Naive B cell (primary cell): ENCODE measurements at regions not wholly inside any gene's neighbourhood (a gene's known extent, or its start where the extent isn't known, plus 50 kb on each side); places are given as distances from the start of the nearest gene placed in this dataset.
A peak's percentile ranks its signal among the peaks of the same experiment; 100 is the strongest.

Experiments
- ATAC-seq, 2 donors: fragments of 150-1000 bp; cut with Tn5 transposase; 2 replicates each; pipeline ENCODE4 v1.10.0; 2021; ENCODE audit warnings: low read depth in 2 of 2, mild to moderate bottlenecking in 2 of 2, moderate library complexity in 2 of 2
- DNase-seq: peaks from one replicate; pipeline ENCODE4 v3.0.0; 2022
- H3K27ac Mint-ChIP-seq, 6 donors: one replicate each; pipeline ENCODE4 v1.8.0; 2020 to 2022; ENCODE audit warnings: mild to moderate bottlenecking in 6 of 6, mixed read lengths in 6 of 6, moderate library complexity in 5 of 6, inconsistent platforms in 2 of 6
- H3K27me3 Mint-ChIP-seq, 3 donors: one replicate each; pipeline ENCODE4 v1.8.0; 2021 to 2022; ENCODE audit warnings: mixed read lengths in 3 of 3, mild to moderate bottlenecking in 1 of 3
- H3K36me3 Mint-ChIP-seq, 2 donors: one replicate each; pipeline ENCODE4 v1.8.0; 2020 to 2022; ENCODE audit warnings: mixed read lengths in 2 of 2, inconsistent platforms in 1 of 2, mild to moderate bottlenecking in 1 of 2
- H3K4me1 Mint-ChIP-seq, 3 donors: one replicate each; pipeline ENCODE4 v1.8.0; 2020 to 2022; ENCODE audit warnings: mixed read lengths in 3 of 3, inconsistent platforms in 1 of 3, mild to moderate bottlenecking in 1 of 3, moderate library complexity in 1 of 3
- H3K4me3 Mint-ChIP-seq, 8 donors: one replicate each; pipeline ENCODE4 v1.8.0; 2020 to 2022; ENCODE audit warnings: mild to moderate bottlenecking in 8 of 8, mixed read lengths in 8 of 8, moderate library complexity in 8 of 8, inconsistent platforms in 2 of 8
- H3K9me3 Mint-ChIP-seq, 7 donors: one replicate each; pipeline ENCODE4 v1.8.0; 2020 to 2022; ENCODE audit warnings: mixed read lengths in 7 of 7, mild to moderate bottlenecking in 5 of 7, inconsistent platforms in 2 of 7, moderate library complexity in 1 of 7

DNA sequence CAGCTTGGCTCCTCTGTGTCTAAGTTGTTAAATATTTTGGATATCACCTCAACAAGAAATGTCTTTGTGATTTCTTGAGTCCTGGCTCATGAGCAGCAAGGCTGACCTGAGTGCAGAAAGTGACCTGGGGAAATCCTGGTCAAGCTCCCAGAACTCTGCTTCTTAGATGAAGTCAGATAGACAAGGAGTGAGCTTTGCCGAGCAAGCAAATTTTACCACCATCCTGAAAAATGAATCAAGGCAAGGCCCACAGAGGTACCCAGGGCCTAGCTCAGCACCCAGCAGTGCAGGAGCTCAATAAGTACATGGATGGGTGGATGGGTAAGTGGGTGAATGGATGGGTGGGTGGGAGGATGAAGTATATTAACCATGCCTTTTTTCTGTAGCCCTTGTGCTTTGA lies 291.8 kb downstream of the UACA start:
- DNase-seq (no peak), ATAC-seq (no peak)
- peak overlapping the region in 1 of 8 donors; percentile 25 for H3K4me3 Mint-ChIP-seq
- no peak overlapping the region for H3K27ac Mint-ChIP-seq
- H3K9me3 Mint-ChIP-seq, result peaks cover 0 to 2% (median 0%) of the 10 kb centered on the region in 7 donors
- H3K36me3 Mint-ChIP-seq, result peaks cover 0 to 7% of the 10 kb centered on the region in 2 donors
- peaks cover 20 to 30% (median 25%) of the 10 kb centered on the region in 3 donors for H3K4me1 Mint-ChIP-seq
- peaks cover 15 to 63% (median 38%) of the 10 kb centered on the region in 3 donors for H3K27me3 Mint-ChIP-seq

DNA sequence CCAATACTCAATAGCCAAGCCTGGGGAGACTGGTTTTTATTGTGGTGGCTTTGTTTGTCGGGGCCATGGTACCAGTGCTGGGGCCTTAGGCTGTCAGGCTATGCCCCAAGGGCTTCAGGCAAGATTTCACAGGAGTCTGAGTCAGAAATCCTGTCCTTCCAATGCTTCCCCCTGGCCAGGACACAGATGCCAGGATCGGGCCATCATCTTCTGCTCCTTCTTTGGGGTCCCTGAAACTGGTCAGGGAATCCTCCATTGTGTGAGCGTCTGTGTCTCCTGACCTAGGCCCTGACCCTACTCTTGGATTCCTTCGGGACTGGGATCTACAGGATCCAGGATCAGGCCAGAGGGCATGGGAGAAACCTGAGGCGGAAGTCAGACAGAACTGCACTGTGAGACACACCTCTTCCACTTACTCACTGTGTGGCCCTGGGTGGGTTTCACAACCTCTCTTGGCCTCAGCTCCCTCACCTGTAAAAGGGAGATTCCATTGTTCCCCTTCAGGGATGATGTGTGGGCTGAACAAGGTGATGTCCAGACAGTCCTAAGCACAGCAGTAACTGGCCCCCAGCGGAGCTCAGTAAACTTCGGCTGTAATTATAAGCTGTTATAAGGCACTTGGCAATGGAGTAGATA lies 292.7 kb downstream of the UACA start:
- DNase-seq, result no peak
- Mint-ChIP-seq H3K27ac (no peak overlapping the region), H3K4me1 (peaks cover 16 to 22% (median 18%) of the 10 kb centered on the region in 3 donors), H3K27me3 (peaks cover 15 to 60% (median 38%) of the 10 kb centered on the region in 3 donors), H3K4me3 (no peak overlapping the region), H3K9me3 (peaks cover 0 to 2% (median 0%) of the 10 kb centered on the region in 7 donors), H3K36me3 (peaks cover 0 to 7% of the 10 kb centered on the region in 2 donors)
- no peak for ATAC-seq

DNA sequence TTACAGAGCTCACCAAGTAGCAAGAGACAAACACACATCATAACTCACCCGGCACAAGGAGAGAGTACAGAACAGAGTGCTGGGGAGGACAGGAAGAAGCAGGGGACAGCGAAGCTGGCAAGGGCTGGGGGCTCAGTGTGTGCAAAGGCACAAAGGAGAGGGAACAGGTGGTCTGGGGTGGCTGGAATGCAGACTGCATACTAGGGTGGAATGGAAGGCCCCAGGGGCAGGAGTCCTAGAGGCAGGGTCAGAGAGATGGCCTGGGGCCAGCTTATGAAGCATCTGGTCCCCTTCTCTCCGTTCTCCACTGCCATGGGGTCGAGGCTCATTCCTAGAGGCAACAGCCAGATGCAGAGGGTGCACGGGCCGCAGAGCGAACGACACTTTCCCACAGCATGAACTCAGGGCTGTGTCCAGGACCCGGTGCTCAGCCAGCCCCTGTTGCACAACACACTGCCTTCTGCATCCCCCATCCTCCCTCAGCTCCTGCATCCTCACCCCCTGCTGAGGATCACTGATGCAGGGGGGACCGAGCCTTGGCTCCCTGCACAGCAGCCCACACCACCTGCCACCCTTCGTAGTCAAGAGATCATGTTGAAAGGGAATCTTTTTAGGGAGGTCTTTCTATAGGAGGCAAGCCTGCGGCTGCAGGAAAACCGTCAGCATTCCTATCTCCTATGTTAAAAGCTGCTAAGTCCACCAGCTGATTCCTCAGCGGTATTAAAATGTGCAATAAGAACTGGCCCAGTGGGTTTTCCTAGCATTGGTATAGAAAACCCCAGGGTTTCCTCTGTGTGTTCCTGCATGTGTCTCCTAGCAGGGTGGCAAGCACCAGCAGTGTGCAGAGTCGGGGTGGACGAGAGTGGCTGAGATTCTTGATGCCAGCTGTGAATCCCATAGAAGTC lies 293.5 kb downstream of the UACA start:
- DNase-seq, result no peak
- Mint-ChIP-seq H3K4me3 (no peak overlapping the region), H3K27me3 (peaks cover 15 to 58% (median 38%) of the 10 kb centered on the region in 3 donors), H3K27ac (peak overlapping the region in 1 of 6 donors; percentile 59), H3K4me1 (peaks cover 10 to 14% (median 12%) of the 10 kb centered on the region in 3 donors), H3K9me3 (peaks cover 0 to 2% (median 0%) of the 10 kb centered on the region in 7 donors), H3K36me3 (peaks cover 0 to 7% of the 10 kb centered on the region in 2 donors)
- ATAC-seq, result no peak

DNA sequence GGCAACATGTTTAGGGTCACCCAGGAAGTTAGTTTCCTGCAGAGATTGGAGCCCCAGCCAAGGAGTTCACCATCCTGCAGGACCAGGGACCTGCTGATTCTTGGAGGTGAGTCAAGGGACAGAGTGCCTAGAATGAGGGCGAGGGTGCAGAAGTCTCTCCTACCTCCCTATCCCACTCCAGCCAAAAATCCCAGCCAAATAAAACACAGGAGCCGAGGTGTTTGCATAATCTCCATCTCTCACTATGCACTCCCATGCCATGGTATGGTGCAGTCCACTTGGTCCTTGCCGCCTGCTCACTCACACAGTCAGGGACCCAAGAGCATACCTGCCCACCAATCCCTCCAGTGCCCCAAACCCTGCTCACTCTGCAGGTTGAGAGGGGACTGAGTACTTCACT lies 294.2 kb downstream of the UACA start:
- Mint-ChIP-seq H3K9me3 (peaks cover 0 to 2% (median 0%) of the 10 kb centered on the region in 7 donors), H3K27me3 (peaks cover 15 to 60% (median 33%) of the 10 kb centered on the region in 3 donors), H3K27ac (no peak overlapping the region), H3K4me3 (no peak overlapping the region), H3K4me1 (peaks cover 6 to 9% (median 8%) of the 10 kb centered on the region in 3 donors), H3K36me3 (peaks cover 0 to 7% of the 10 kb centered on the region in 2 donors)
- ATAC-seq (no peak), DNase-seq (no peak)

DNA sequence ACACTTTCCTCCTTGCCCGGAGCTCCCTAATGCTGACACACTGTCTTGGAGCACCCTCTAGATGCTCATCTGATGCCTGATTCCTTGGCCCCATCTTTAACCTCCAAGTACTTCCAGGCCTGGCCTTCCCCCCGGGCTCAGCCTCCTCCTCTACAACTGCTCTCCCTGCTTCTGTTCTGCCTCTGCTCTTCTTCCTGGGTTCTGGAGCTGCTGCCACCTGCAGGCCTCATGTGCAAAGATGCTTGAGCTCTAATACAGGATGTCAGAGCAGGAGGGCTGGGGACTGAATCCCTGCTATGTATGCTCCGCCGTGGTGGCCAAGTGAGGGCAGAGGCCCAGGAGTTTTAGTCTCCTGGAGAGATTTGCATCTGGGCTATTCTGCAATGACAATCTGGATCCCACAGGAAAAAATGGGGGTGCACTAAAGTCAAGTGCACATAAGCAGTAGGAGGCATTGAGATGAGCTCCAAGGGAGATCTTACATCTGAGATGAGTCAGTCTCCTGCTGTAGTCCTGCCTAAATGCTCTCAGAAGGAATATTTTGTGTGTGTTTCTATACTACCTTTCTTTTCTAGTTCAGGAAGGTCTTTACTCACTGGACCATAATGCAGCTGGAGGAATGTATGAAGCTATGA lies 296.3 kb downstream of the UACA start:
- peaks cover 15 to 43% (median 20%) of the 10 kb centered on the region in 3 donors for H3K27me3 Mint-ChIP-seq
- DNase-seq (peak; percentile 45), ATAC-seq (peak; percentile 76 to 95)
- H3K4me1 Mint-ChIP-seq, result peaks cover 13 to 20% (median 15%) of the 10 kb centered on the region in 3 donors
- peaks cover 0 to 2% (median 0%) of the 10 kb centered on the region in 7 donors for H3K9me3 Mint-ChIP-seq
- H3K4me3 Mint-ChIP-seq, result no peak overlapping the region
- H3K27ac Mint-ChIP-seq, result peak overlapping the region in 1 of 6 donors; percentile 48
- H3K36me3 Mint-ChIP-seq, result no peaks in the 10 kb centered on the region

DNA sequence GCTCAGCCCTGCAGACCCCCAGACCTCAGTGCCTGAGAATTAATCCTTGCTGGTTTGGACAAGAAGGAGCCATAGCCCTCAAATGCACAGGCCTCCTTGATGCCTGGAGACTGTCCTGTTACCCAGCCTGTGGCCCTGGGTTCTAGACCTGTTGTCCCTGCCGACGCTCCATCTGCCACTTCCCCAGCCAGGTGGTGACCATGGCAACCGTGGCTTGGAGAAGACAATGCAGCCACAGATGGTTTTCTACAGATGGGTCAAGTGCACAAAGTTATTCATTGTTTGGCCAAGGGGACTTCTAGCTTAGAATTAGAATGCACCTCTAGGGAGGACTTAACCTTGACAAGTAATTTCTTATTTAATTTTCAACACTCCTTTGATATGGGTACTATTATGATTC lies 297.1 kb downstream of the UACA start:
- no peaks in the 10 kb centered on the region for H3K36me3 Mint-ChIP-seq
- peak overlapping the region in 1 of 8 donors; percentile 30 for H3K4me3 Mint-ChIP-seq
- DNase-seq, result no peak
- H3K4me1 Mint-ChIP-seq, result peaks cover 13 to 21% (median 15%) of the 10 kb centered on the region in 3 donors
- ATAC-seq, result no peak
- H3K9me3 Mint-ChIP-seq, result no peaks in the 10 kb centered on the region
- H3K27me3 Mint-ChIP-seq, result peaks cover 15 to 46% (median 20%) of the 10 kb centered on the region in 3 donors
- H3K27ac Mint-ChIP-seq, result no peak overlapping the region

DNA sequence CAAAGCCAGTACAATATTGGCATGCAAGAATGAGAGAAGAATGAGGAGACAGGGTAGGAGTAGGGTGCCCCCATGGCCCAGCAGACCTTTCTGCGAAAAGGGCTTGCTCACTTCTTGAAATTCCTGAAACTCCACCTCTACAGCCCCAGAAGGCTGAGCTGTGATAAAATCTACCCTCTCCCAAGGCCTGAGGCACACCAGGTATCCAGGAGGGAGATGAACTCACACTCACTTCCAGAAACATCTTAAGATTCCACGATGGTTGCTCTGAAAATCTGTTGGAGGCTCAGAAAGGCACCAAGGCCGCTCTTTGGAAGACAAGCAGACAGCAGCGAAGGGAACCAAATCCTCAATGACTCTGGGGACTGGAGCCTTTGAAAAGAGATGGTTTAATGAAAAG lies 297.5 kb downstream of the UACA start:
- Mint-ChIP-seq H3K4me3 (peak overlapping the region in 1 of 8 donors; percentile 30), H3K9me3 (no peaks in the 10 kb centered on the region), H3K27me3 (peaks cover 15 to 48% (median 20%) of the 10 kb centered on the region in 3 donors), H3K4me1 (peaks cover 13 to 22% (median 15%) of the 10 kb centered on the region in 3 donors), H3K27ac (no peak overlapping the region), H3K36me3 (no peaks in the 10 kb centered on the region)
- no peak for ATAC-seq
- DNase-seq, result no peak

DNA sequence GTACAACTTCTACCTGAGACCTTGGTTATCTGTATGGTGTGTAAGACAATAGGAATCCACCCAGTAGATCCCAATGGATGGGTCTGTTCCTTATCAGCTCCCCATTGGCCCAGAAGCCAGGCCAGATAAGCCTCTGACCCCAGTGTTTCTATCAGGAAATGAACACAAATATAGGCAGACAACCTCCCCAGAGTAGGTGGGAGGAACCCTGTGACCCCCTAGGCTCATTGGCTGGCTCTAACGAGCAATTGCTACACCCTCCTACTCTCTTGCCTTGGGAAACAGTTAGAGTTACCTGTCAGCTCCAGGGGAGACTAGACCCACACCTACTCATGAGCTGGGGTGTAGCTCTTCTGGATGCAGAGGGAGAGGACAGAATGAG lies 299.9 kb downstream of the UACA start:
- DNase-seq (no peak), ATAC-seq (no peak)
- Mint-ChIP-seq H3K4me3 (peak overlapping the region in 1 of 8 donors; percentile 39), H3K36me3 (no peaks in the 10 kb centered on the region), H3K9me3 (no peaks in the 10 kb centered on the region), H3K27ac (peak overlapping the region in 1 of 6 donors; percentile 81), H3K27me3 (peaks cover 3 to 29% (median 10%) of the 10 kb centered on the region in 3 donors), H3K4me1 (peaks cover 22 to 37% (median 26%) of the 10 kb centered on the region in 3 donors)

DNA sequence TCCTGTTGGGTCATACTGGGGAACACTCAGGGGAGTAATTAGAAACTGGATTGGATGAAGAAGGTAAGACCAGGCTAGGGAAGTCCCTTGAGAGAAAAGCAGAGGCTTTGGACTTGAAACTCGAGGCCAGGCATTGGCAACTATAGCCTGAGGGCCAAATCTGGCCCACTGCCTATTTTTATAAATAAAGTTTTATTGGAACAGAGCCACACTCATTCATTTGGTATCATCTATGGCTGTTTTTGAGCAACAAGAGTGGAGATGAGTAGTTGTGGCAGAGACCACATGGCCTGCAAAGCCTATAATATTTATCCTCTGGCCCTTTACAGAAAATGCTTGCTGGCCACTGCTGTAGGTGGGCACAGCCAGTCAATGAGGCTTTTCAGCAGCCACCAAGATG lies 301.4 kb downstream of the UACA start:
- Mint-ChIP-seq H3K4me1 (peaks cover 20 to 35% (median 24%) of the 10 kb centered on the region in 3 donors), H3K4me3 (no peak overlapping the region), H3K27me3 (peaks cover 0 to 24% (median 3%) of the 10 kb centered on the region in 3 donors), H3K36me3 (no peaks in the 10 kb centered on the region), H3K27ac (no peak overlapping the region), H3K9me3 (no peaks in the 10 kb centered on the region)
- DNase-seq, result no peak
- ATAC-seq, result no peak

DNA sequence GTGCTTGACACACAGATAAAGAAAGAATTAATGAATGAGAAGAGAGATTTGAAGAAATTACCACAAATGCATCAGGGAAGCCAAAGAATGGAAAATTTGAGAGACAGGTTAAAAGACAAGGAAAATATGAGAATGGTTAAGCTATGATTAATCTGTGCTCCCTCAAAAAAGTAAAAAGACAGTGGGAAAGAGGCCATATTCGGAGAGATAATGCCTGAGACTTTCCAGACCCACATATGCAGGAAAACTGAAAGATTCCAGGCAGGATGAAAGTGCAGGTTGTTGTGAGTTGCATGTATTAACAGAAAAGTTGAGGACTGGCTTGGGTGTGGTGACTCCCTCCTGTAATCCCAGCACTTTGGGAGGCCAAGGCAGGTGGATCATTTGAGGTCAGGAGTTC lies 302.3 kb downstream of the UACA start:
- Mint-ChIP-seq H3K27me3 (peaks cover 0 to 24% (median 0%) of the 10 kb centered on the region in 3 donors), H3K4me1 (peaks cover 17 to 32% (median 19%) of the 10 kb centered on the region in 3 donors), H3K27ac (peak overlapping the region in 4 of 6 donors; percentile 6 to 86 (median 38)), H3K4me3 (no peak overlapping the region), H3K36me3 (no peaks in the 10 kb centered on the region), H3K9me3 (no peaks in the 10 kb centered on the region)
- DNase-seq (no peak), ATAC-seq (no peak)

DNA sequence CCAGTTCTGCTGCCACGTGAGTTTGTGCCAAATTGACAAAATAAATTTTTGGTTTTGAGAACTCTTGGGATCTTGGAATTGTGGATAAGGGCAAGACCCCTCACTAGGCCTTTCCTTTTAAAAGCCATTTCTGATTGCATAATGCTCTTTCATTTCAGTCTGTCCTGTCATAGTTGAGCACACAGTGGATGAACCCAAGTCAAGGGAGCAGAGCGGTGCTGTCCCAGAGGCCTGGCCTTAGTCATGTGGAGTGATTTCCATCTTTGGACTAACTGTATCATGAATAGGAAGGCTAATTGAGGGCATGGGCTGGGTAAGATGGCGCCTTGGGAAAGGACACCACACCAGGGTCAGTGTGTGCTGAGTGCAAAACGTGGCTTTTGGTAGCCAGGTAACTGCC lies 304.0 kb downstream of the UACA start:
- Mint-ChIP-seq H3K27ac (peak overlapping the region in 1 of 6 donors; percentile 66), H3K4me1 (peaks cover 17 to 32% (median 19%) of the 10 kb centered on the region in 3 donors), H3K36me3 (no peaks in the 10 kb centered on the region), H3K27me3 (peaks cover 0 to 19% (median 0%) of the 10 kb centered on the region in 3 donors), H3K4me3 (no peak overlapping the region), H3K9me3 (no peaks in the 10 kb centered on the region)
- ATAC-seq (no peak), DNase-seq (no peak)

DNA sequence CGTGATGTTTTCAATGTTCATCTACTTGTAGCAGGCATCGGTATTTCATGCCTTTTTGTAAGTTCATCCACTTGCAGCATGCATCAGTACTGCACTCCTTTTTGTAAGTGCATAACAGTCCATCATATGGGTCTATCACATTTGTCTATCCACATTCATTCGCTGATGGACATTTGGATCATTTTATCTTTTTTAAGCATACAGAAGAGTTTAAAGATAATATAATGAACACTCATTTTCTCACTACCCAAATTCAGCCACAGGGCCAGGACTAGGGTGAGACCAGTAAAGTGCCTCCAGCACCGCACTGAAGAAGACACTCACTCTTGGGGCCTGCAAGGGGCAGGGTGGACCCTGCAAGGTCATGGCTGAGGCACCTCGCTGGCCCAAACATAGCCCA lies 309.6 kb downstream of the UACA start:
- Mint-ChIP-seq H3K27me3 (peaks cover 1 to 37% (median 29%) of the 10 kb centered on the region in 3 donors), H3K4me1 (peaks cover 2 to 12% (median 12%) of the 10 kb centered on the region in 3 donors), H3K4me3 (no peak overlapping the region)

DNA sequence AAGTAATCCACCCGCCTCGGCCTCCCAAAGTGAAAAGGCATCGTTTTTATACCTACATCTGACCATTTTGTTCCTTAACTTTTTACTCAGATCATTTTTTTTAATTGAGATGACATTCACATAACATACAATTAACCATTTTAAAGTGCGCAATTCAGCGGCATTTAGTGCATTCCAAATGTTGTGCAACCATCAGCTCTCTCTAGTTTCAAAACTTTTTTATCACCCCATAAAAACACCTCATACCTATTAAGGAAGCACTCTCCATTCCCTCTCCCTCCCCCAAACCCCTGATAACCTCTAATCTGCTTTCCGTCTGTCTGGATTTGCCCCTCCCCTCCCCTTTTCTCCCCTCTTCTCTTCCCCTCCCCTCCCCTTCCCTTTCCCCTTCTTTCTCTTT lies 310.1 kb downstream of the UACA start:
- Mint-ChIP-seq H3K36me3 (no peaks in the 10 kb centered on the region), H3K4me1 (peaks cover 7 to 17% (median 17%) of the 10 kb centered on the region in 3 donors), H3K27me3 (peaks cover 5 to 42% (median 34%) of the 10 kb centered on the region in 3 donors), H3K4me3 (no peak overlapping the region), H3K9me3 (no peaks in the 10 kb centered on the region), H3K27ac (peak overlapping the region in 2 of 6 donors; percentile 14 to 90)
- DNase-seq, result no peak
- no peak for ATAC-seq

More for the DNA sequence above, 309.6 kb downstream of the UACA start:
- no peak for ATAC-seq
- DNase-seq, result no peak
- Mint-ChIP-seq H3K27ac (peak overlapping the region in 1 of 6 donors; percentile 90), H3K9me3 (no peaks in the 10 kb centered on the region), H3K36me3 (no peaks in the 10 kb centered on the region)
